ENCODE measurements at regions not wholly inside any gene's neighbourhood (a gene's known extent, or its start where the extent isn't known, plus 50 kb on each side); places are given as distances from the start of the nearest gene placed in this dataset.

DNA sequence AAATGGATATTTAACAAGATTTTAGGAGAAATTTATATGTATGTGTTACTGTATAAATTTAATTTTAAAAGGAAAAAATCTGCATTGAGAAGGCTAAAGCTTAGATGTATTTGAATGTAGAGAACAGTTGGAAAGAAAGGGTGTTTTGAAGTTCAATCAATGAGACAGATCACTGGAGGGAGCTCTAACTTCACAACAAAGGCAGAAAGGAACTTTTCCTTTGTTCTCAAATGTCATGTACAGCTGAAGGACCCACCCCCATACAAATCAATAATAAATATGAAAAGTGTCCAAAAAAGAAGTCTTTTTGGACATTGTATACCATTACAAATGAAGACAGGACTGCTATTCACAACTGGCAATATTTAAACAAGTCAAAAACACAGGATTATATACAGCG, 403.4 kb downstream of the DNAJB9 start:
- DNase-seq (ENCODE audit: low spot score): peak; percentile 5

DNA sequence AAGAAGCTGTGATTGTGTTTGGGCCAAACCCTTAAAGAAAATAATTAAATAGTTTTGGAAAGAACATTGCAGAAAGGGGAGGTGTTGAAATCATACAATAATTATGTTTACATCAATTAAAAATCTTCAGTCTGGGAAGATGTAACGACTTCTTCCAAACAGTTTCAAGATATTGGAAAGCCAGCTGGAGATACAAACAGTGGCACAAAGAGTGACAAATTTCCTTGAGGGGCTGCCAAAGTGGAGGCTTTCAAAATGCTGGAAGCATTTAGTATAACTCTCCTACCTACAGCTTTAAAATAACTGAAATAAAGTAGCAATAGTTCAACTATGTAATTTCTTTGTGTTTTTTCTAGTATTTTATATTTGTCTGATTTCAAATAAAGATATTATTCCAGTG, 405.0 kb downstream of the DNAJB9 start:
- no peak for DNase-seq (ENCODE audit: low spot score)

DNA sequence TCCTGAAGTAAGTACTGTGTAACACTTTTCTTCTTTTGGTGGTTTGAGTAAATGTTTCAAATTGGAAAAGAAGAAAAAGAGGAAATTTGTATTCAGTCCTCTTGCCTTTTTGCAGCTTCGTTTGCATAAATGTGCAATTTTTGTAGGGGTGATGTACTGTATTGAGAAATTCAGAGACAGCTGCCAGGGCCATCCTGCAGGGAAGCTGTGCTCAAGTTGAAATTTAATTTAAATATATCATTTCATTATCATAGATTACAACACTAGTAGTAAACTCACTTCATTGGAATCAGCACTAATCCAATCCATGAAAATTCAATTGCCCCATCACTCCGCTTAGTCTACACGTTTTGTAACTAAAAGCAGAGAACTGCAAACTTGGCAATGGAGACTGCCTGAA, 415.4 kb downstream of the DNAJB9 start:
- DNase-seq (ENCODE audit: low spot score): no peak

DNA sequence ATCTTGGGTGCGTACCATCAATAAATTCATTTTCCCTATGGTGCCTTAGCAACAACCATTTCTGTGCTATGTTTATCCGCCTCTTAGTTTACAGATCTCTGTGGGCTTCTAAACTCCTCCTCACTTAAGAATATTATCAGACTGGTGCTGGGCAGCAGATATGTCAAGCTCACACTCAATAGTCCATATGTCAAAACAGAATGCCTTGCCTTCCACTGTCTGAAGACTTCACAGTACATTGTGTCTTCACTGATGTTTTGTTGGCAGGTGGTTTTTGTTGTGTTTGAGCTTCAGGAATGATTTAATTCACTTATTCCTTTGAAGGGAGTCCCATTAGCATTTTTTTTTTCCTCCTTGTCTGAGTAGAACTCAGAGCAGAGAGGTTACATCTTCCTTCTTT, 419.6 kb downstream of the DNAJB9 start:
- no peak for DNase-seq (ENCODE audit: low spot score)

DNA sequence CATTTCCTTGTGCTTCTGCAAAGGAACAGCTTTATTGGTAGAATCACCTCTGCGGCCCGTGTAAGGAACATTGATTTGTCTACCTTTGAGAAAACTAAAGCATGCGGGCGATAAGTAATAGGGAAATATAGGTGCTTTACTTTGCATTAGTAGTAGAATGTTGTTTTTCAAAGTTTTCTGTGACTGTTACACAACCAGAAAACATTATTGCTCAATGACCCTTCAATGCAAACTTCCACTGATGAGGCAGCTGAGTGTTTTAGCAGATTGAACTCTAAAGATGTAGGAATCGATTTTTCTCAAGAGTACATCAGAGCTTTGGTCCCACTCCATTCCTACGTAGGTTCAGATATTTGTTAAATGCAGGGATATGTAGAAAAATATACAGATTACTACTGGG, 427.8 kb downstream of the DNAJB9 start:
- no peak for DNase-seq (ENCODE audit: low spot score)

DNA sequence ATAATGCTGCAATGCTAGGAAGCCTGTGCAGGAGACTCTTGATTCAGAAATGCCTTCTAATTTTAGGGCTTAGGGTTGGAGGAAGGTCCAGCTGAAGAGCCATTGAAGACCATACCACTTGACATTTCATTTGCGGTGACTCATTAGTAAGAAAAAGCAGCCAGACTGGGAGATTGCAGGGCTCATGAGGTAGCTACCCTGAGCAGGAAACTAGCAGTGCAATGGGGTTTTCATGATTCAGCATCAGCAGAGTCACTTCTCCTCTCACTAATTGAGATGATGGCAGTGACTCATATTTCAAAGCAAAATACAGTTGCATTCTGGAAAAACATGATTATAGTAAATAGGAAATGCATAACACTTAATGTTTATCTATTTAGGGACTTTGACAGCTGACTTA, 434.1 kb downstream of the DNAJB9 start:
- no peak for DNase-seq (ENCODE audit: low spot score)

DNA sequence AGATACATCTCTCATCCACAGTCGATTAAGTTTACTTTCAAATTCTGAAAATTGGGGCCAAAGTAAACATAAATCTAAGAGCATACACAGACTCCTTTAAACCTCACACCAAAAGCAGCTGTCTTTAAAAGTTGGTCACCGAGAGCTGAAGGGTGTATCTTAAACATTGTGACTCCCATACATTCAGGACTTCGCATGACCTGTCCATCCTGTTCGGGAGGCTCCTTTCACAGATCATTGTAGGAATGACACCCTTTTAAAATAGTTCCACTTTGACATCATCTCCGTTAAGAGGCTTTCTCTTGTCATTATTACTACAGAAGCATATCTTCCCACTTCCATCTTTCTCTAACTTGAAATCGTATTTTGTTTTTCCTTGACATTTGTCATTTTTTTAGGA, 440.0 kb downstream of the DNAJB9 start:
- no peak for DNase-seq (ENCODE audit: low spot score)

DNA sequence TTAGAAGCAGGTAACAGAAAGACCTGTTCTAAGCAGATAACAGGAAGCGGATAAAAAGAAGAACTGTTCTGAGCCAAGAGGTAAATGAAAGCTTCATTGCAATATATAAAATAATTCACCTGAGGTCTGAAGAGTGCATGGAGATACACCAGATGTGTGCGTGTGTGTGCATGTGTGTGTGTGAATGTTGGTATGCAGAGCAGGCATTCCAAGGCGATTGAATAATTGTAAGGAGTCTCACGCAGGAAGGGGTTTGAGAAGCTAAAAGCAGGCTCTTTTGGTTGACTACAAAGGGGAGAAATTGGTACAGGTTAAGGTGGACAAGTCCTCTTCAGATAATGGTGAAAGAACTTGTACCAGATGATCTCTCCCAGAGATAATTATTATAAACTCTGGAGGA, 450.6 kb downstream of the DNAJB9 start:
- DNase-seq (ENCODE audit: low spot score): no peak

DNA sequence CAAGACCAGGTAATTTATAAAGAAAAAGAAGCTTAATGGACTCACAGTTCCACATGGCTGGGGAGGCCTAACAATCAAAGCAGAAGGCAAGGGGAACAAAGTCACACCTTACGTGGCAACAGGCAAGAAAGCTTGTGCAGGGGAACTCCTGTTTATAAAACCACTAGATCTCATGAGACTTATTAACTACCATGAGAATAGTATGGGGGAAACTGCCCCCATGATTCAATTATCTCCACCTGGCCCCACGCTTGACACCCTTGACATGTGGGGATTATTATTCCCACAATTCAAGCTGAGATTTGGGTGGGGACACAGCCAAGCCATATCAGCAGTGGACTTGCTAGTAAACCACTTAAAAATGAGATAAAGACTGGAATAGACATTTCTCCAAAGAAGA, 451.7 kb downstream of the DNAJB9 start:
- no peak for DNase-seq (ENCODE audit: low spot score)

DNA sequence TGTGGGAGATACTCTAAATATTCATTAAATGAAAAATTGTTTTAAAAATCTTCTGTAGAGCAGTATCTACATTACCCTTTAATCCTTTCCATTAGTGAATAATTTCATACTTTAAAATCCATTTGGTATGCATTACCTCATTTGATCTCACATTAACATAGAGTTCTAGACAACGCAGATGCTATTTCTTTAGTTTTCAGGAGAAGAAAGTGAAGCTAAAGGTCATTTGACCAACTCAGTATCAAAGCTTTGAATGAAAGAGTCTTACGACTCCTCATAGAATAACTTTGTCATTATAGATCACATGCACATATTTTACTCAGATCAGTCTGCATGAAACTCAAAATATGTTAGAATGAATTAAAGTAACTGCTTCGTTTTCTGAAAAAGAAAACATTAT, 460.2 kb downstream of the DNAJB9 start:
- DNase-seq (ENCODE audit: low spot score): no peak

DNA sequence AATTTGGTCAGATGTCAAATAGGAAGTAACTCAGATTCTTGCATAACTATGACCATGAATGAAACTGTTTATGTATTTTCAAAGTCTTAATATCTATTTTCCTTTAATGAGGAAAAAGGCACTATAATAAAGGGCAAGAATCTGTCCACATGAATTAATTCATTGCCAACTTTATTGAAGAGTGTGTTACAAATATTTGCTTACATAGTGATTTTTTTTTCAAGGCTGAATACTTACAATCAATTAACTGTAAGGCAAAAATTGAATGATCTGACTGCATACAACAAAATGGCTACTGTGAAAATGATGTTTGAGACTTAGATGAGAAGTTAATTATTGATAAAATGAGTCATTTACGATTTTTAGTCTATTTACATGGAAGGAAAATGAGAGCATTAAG, 475.0 kb downstream of the DNAJB9 start:
- no peak for DNase-seq (ENCODE audit: low spot score)

DNA sequence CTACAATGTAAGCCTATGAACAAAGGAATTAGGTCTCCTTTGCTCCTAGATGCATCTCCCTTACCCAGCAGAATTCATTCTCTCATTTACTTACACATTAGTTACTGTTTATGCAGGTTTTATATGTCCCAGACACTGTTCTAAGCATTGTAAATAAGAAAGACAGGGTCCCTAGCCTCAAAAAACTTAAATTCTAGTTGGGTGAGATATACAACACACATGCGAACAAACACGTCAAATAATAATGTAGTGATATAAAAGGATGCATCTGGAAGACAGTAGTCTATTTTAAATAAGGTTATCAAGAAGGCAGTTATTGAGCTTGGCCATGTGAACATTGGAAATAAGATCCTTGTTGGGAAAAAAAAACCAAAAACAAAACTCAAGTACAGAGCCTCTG, 479.7 kb downstream of the DNAJB9 start:
- no peak for DNase-seq (ENCODE audit: low spot score)

DNA sequence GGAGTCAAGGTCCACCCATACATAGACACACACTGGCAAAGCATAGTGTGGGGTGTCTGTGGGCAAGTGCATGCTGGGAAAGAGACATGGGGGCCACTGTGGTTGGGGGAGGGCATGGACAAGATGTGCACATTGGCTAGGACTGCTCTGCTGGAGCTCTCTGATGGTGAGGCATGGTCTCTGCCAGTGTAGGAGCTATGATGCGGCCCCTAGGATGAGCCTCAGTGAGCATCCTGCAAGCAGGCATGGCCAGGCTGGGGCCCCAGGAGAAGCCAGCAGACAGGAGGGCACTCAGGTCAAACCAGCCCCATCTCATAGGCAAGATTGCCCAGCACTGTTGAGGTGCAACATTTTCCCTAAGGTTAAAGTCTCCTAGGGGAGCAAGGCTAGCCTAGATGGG, 489.4 kb downstream of the DNAJB9 start:
- no peak for DNase-seq (ENCODE audit: low spot score)

DNA sequence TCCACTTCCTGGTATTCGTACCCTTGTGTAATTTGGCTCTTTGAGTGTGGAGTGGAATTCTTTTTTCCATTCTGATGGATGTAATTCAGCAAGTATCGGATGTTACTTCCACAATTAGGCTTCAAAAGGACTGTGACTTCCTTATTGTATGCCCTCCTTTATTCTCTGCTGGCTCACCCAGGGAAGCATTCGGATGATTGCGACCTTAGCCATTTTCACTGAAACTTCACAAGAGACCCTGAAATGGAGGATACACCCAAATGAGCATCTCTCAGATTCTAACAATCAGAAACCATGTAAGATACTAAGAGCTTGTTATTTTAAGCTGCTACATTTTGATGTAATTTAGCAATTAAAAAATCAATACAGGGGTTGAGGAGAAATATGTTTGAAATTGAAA, 493.1 kb downstream of the DNAJB9 start:
- DNase-seq (ENCODE audit: low spot score): no peak

DNA sequence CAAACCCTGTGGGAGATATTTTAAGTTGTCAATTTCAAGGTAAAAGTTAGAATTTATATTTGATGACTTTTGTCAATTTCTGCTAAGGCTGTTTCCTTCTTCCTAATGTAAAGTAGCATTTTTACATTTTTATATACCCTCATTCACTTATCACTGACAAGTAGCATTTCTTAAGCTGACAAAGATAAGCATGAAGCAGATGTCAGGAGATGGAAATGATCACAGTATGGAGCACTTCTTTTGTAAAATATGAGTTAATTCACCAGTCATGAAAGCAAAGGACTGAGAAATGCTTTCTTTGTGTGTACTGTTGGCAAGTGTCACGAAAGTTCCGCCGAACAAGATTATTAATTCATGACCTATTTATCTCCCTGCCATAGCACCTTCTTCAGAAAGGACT, 503.9 kb downstream of the DNAJB9 start:
- no peak for DNase-seq (ENCODE audit: low spot score)

DNA sequence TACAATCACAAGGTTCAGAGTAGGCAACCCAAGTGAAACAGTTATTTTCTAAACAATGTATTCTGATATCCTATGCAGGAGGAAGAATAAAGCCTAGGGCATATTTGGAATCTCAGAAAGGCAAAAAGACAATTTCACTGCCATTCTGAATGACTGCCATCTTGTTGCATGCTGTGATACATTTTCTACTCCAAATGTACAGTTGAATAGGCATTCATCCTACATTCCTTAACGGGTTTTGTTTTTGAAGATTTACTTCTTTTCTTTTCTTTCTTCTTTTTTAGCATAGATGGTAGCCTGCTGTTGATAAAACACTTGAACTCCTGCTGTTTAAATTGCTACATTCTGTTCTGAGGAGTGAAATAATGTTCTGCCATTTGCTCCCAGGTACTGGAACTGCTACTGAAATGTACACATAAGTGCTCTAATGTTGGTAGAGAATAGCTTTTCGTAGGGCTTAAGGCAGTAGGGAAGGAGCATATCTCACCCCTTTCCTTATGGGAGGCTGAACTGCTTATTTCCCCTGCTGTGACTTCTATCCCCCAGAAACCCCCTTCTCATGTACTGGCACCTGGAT, 506.8 kb downstream of the DNAJB9 start:
- DNase-seq (ENCODE audit: low spot score): no peak

DNA sequence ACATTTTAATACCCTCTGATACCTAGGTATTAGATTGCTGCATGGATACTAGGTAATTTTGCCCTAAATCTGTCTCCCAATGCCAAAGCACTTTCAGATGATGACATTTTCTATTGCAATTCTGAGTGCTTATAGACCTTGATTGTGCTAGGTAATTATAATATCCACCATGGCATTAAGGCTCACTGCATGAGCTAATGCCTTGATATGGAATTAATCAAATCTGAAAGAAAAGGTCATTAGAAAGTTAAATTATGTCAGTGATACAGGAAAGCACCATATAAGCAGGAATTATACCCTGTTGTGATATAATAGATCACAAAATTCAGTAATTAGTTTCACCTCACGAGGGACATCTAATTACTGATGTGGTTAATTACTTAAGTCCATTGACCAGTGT, 521.4 kb downstream of the DNAJB9 start:
- DNase-seq (ENCODE audit: low spot score): no peak

DNA sequence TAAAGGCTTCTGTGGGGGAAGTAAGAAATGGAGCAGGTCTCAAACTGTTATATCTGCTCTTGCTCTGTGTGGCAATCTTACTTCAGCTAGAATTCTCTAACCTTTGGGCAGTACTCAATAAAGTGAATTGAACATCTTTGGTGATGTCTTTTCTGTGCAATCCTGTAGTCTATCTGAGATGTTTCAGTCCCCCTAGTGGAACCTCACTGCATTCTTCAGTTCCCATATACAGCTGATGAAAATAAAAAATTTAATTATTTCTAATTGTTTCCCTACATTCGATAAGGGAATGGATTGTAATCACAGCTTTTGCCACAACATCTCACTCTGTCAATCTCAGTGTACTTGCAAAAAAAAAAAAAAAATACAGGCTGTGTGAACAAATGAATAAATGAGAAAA, 522.6 kb downstream of the DNAJB9 start:
- DNase-seq (ENCODE audit: low spot score): no peak

DNA sequence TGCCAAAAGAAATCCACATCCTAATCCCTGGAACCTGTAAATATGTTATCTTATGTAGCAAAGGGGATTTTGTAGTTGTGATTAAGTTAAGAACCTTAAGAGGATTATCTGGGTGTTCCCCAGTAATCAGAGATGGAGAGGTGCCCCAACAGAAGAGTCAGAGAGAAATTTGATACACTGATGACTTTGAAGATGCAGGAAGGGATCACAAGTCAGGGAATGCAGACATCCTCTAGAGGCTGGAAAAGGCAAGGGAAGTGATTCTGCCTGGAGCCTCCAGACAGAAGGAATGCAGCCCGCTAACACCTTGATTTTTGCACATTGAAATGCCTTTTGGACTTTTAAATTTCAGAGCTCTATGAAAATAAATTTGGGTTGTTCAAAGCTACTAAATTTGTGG, 531.7 kb downstream of the DNAJB9 start:
- DNase-seq (ENCODE audit: low spot score): no peak

DNA sequence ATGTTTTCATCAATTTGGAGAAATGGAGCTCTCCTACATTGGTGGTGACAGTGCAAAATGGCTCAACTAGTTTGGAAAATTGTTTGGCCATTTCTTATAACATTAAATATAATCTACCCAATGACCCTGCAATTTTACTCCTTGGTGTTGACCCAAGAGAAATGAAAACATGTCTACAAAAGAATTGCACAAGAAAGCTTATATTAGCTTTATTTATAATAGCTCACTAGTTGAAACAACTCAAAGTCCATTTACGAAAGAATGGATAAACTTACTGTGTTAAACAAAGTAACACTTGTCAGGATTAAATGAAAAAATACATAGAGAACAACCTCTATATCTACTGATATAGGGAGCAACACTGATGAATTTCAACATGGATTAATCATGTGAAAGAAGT, 539.9 kb downstream of the DNAJB9 start:
- DNase-seq (ENCODE audit: low spot score): no peak

DNA sequence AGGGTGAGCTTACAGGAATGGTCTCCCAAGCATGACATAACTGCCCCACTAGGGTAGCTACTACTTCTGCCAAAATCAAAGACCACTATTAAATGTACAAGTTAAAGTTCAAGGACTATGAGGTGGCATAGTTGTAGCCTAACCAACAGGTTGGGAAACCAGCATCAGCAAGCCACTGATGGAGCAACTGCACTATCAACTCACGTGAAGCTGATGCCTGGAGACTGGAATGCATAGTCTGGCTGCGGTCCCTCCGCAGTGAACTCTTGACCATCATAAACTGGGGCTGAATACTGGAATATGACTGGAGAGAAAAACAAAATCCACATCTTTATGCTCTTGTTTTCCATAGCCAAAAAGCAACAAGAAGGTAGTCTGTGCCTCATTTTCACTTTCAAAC, 541.4 kb downstream of the DNAJB9 start:
- DNase-seq (ENCODE audit: low spot score): no peak

DNA sequence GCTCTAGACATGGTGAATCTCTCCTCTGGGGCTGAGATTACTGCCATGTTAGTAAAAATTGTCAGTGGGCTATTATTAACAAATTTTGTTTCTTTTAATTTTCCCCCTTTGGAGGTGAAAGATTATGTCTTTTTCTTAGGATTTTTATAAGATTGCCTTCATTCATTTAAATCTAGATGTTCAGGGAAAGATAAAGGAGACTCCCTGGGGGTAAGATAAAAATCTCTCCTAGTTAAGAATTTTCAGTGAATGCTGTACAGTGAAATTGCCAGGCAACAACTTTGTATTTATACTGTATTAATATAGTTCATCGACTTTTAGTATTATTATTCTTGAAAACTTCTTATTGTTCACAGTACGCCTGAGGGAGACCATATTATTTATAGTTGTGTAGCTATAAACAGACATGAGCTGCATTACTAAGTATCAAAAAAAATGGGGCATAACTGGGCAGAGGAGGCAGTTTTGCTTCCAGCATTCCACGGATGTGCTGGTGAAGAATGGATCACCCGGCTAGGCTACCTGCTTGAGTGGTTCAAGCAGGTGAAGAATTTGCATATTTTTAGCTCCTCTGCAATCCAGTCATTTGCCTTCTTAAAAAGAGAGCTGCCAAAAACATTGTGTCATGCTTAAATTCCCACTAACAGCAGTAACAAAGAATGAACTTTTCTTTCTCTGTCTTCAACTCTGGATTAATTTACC, 552.1 kb downstream of the DNAJB9 start:
- no peak for DNase-seq (ENCODE audit: low spot score)

DNA sequence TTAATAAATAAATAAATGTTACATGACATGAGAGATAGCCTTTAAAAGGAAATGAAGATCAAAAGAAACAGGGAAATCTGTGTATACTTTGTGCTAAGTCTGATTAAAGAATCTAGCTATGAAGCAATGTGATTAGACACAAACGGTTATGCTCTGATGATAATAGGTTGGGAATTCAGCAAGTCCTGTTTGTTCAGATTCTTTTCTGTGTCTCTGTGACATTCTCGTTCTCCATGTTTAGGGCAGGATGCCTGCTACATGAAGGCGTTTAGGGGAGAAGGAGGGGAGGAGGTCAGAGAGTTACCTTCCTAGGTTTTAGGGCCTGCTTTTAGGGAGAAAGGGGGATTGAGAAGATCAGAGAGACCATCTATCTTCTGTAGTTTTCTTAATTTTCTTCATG, 555.3 kb downstream of the DNAJB9 start:
- no peak for DNase-seq (ENCODE audit: low spot score)

DNA sequence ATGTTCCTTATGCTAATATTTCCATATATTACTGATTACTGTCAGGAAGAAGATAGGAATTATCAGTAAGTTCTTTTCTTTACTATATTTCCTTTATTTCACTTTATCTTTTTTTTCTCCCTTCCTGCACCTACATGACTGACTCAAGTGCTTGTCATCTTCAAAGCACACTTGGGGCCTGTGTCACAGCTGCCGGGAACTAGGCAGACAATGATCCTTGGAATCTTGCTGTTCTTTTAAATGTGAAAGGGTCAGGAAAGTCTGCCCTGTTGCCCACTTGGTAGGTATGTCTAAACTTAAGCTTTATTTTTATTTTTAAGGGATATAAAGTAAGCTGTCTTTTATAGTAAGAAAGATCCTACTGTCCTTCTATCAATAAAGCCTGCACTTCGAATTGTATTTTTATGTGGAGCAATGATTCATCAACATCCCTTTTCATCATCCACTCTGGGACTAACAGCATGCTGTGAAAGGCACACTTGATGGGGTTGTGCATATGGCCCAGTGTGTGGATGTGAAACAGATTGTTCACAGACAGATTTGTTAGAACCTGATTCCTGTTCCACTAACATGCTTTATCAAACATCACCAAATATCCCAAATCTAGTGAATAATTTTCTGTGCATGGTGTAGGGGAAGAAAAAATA, 556.9 kb downstream of the DNAJB9 start:
- no peak for DNase-seq (ENCODE audit: low spot score)
